GM12892 (cell line): ENCODE measurements at regions not wholly inside any gene's neighbourhood (a gene's known extent, or its start where the extent isn't known, plus 50 kb on each side); places are given as distances from the start of the nearest gene placed in this dataset.
"Not testable (repeated sequence)": the region's sequence is repeated elsewhere in the genome, so short reads cannot be mapped to it uniquely, and the experiment has no call there.

Experiments
- DNase-seq: peaks from one replicate; pipeline ENCODE4 v3.0.0; 2011; ENCODE audit not compliant: insufficient read length
- FAIRE-seq: peaks from 2 replicates; lab custom pipeline; 2011; peaks lifted over from hg19 to GRCh38; lab: Jason Lieb, UNC
- POLR2A ChIP-seq: IDR thresholded peaks from 2 replicates; pipeline ENCODE4 v1.6.1; 2011; ENCODE audit warnings: low read depth, low read length, control low read depth
- POLR2AphosphoS5 ChIP-seq: IDR thresholded peaks from 2 replicates; pipeline ENCODE4 v1.6.1; 2011; ENCODE audit warnings: low read depth, low read length, control low read depth
- TAF1 ChIP-seq: IDR thresholded peaks from 2 replicates; pipeline ENCODE4 v1.6.1; 2011; ENCODE audit warnings: low read depth, mild to moderate bottlenecking, control low read depth, low read length, borderline replicate concordance

- DNase-seq, result no peak
- TF ChIP-seq POLR2AphosphoS5, result no peak
- no peak for TF ChIP-seq POLR2A
- TF ChIP-seq TAF1, result no peak
- no peak for FAIRE-seq
Measured at GRCh38 chr19:27955485-27956480, 1257.2 kb downstream of the UQCRFS1 start.

- DNase-seq, FAIRE-seq: not testable (repeated sequence)
Measured at GRCh38 chr19:27942607-27943006, 1270.3 kb downstream of the UQCRFS1 start.

DNA sequence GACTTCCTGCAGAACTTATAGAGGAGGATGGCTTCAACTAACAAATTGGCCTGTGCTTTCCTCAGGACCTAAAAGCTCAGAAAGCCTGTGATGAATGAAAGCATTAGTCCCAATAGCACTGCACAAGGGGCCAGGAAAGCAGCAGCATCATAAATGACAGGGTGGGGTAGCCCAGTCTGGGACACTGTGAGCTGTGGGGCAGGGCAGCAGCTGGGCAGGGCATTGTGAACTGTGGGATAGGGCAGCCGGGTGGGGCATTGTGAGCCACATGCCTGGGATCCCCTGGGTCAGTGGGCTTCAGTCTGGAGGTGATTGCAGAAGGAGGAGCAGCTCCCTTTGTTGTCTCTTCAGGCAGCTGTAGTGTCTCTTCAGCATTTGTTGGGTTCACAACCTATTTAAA lies 1276.8 kb downstream of the UQCRFS1 start:
- DNase-seq (no peak), FAIRE-seq (no peak)
- TF ChIP-seq POLR2A, result no peak
- no peak for TF ChIP-seq TAF1

GRCh38 chr19:27935669-27936068 lies 1277.3 kb downstream of the UQCRFS1 start:
- no peak for TF ChIP-seq POLR2A
- TF ChIP-seq POLR2AphosphoS5, result no peak
- TF ChIP-seq TAF1, result no peak
- FAIRE-seq (no peak), DNase-seq (no peak)

DNA sequence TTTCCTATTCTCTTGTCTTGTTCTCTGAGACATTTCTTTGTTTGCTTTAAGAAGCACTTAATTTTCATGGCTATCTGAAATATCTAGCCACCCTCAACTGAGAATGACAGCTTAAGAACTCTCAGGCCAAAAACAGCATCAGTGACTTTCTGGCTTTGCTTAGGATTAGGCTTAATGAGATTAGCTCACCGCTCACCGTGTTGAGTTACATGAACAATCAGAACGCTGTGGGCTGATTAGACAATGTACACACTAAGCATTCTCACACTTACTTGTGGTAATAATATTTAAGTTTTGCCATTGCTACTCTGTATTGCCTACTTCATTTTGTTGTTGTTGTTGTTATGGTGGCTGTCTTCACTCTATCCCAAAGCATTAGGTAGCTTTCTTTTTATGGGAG lies 1283.6 kb downstream of the UQCRFS1 start:
- FAIRE-seq (no peak), DNase-seq (no peak)
- TF ChIP-seq TAF1 (no peak), POLR2A (no peak), POLR2AphosphoS5 (no peak)

DNA sequence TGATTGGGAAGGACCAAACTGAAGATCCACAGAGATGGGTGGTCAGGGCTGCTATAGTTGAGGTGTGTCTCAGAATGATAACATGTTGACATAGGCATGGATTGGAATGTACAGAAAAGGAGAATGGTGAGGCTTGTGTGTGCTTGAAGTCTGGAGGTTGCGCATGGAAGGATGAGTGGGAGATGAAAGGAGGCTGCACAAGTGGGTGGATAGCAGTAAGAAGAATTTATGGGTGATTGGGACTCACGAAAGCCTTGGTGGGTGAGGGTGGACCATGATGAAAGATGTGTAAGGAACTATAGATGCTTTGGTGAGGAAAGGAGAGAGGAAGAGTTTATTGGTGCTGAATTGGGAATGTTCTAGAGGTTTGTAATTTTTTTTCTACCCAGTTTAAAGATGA lies 1287.7 kb downstream of the UQCRFS1 start:
- TF ChIP-seq POLR2AphosphoS5 (no peak), TAF1 (no peak), POLR2A (no peak)
- DNase-seq (no peak), FAIRE-seq (no peak)

DNA sequence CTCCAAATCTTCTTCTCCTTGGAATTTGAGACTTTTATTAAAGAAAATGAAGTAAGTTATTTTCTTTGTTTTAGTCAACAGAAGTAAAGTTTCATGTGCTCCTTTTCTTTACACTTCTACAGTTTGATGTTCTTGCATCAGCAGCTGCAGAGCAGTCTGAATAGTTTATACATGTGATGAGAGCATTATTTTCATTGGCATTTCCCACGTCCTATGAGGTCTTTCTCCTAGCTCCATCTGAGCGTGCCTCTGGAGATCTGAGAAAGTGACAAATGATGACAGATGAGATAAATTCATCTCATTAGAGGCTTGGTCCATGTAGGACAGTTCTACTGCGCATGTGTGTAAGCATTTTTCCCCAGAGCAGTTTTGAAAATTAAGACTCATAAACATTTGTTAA lies 1290.0 kb downstream of the UQCRFS1 start:
- no peak for FAIRE-seq
- DNase-seq, result no peak
- TF ChIP-seq TAF1, result no peak
- no peak for TF ChIP-seq POLR2AphosphoS5
- no peak for TF ChIP-seq POLR2A

DNA sequence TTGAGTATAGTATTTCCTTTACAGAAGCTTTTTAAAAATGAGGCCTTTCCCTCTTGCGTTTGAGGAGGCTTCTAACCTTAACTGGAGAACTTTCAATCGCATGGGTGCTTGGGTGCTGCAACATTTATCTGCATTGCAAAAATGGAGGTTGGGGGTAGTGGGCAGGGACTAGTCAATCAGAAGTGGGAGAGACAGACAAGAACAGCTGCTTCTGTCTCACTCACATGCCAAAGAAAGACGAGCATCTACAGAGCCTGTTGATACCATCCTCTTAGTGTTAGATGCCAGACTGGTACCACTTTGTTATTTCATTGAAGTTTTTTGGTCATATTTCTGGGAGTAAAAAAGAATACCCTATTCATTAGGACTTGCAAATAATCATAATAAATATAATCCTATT lies 1292.2 kb downstream of the UQCRFS1 start:
- FAIRE-seq (no peak), DNase-seq (no peak)
- no peak for TF ChIP-seq POLR2A
- TF ChIP-seq TAF1, result no peak
- no peak for TF ChIP-seq POLR2AphosphoS5

DNA sequence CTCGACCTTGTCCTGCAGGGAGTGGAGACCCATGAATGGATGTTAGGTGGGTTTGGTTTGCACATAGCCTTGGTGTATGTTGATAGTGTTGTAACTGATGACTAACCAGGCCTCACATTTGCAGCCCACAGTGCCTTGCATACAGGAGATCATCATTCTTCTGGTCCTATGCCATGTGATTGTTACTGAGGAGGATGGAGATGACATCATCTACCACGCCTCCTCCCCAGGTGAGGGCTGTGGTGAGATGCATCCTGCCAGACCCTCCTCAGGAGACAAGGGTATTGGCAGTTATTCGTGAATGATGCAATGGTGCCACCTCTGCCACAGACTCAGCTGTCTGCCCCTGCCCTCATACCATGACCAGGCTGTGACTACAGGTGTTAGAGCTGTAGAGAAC lies 1294.1 kb downstream of the UQCRFS1 start:
- DNase-seq, result no peak
- no peak for TF ChIP-seq TAF1
- no peak for TF ChIP-seq POLR2A
- TF ChIP-seq POLR2AphosphoS5, result no peak
- no peak for FAIRE-seq

- DNase-seq, result no peak
- TF ChIP-seq POLR2A (no peak), TAF1 (no peak), POLR2AphosphoS5 (no peak)
- FAIRE-seq, result no peak
Measured at GRCh38 chr19:27911122-27911898, 1301.6 kb downstream of the UQCRFS1 start.

- FAIRE-seq (no peak), DNase-seq (no peak)
- TF ChIP-seq POLR2AphosphoS5 (no peak), TAF1 (no peak), POLR2A (no peak)
Measured at GRCh38 chr19:27909861-27910260, 1303.1 kb downstream of the UQCRFS1 start.

GRCh38 chr19:27909185-27909840 lies 1303.6 kb downstream of the UQCRFS1 start:
- DNase-seq, result no peak
- TF ChIP-seq POLR2A (no peak), POLR2AphosphoS5 (no peak), TAF1 (no peak)
- FAIRE-seq, result no peak
